Liver (tissue), 3 donors: ENCODE measurements at regions not wholly inside any gene's neighbourhood (a gene's known extent, or its start where the extent isn't known, plus 50 kb on each side); places are given as distances from the start of the nearest gene placed in this dataset.

Experiments
- ATF3 ChIP-seq: IDR thresholded peaks from 2 replicates; pipeline ENCODE4 v1.6.1; 2016; ENCODE audit warnings: antibody characterized with exemption
- CTCF ChIP-seq: fragments of 150-350 bp; IDR thresholded peaks from 2 replicates; pipeline ENCODE4 v1.5.1; 2017; ENCODE audit warnings: improper control_type of control experiment, low read depth, low read length; ENCODE audit not compliant: missing input control
- FOXA2 ChIP-seq: IDR thresholded peaks from 2 replicates; pipeline ENCODE4 v1.6.1; 2016; ENCODE audit warnings: antibody characterized with exemption
- HNF4A ChIP-seq, 2 donors: conservative IDR thresholded peaks; 2 replicates each; pipeline ENCODE4 v1.6.1; 2016; ENCODE audit warnings: antibody characterized with exemption in 2 of 2, mild to moderate bottlenecking in 2 of 2
- MAX ChIP-seq: IDR thresholded peaks from 2 replicates; pipeline ENCODE4 v1.6.1; 2016; ENCODE audit warnings: antibody characterized with exemption
- RAD21 ChIP-seq, 2 donors: IDR thresholded peaks; 2 replicates each; pipeline ENCODE4 v1.6.1; 2016; ENCODE audit warnings: antibody characterized with exemption in 2 of 2, mild to moderate bottlenecking in 2 of 2
- REST ChIP-seq: IDR thresholded peaks from 2 replicates; pipeline ENCODE4 v1.6.1; 2016; ENCODE audit warnings: antibody characterized with exemption, mild to moderate bottlenecking
- RXRA ChIP-seq, 2 donors: IDR thresholded peaks; 2 replicates each; pipeline ENCODE4 v1.6.1; 2017 to 2018; ENCODE audit warnings: antibody characterized with exemption in 2 of 2, mild to moderate bottlenecking in 1 of 2
- SP1 ChIP-seq: IDR thresholded peaks from 2 replicates; pipeline ENCODE4 v1.6.1; 2018; ENCODE audit warnings: antibody characterized with exemption, mild to moderate bottlenecking
- TAF1 ChIP-seq: conservative IDR thresholded peaks from 2 replicates; pipeline ENCODE4 v1.6.1; 2016; ENCODE audit warnings: antibody characterized with exemption, mild to moderate bottlenecking
- YY1 ChIP-seq: IDR thresholded peaks from 2 replicates; pipeline ENCODE4 v1.6.1; 2016; ENCODE audit warnings: antibody characterized with exemption, mild to moderate bottlenecking
- ZBTB33 ChIP-seq: IDR thresholded peaks from 2 replicates; pipeline ENCODE4 v1.6.1; 2016; ENCODE audit warnings: antibody characterized with exemption
- donor health status: healthy.
- donor health status: healthy.

DNA sequence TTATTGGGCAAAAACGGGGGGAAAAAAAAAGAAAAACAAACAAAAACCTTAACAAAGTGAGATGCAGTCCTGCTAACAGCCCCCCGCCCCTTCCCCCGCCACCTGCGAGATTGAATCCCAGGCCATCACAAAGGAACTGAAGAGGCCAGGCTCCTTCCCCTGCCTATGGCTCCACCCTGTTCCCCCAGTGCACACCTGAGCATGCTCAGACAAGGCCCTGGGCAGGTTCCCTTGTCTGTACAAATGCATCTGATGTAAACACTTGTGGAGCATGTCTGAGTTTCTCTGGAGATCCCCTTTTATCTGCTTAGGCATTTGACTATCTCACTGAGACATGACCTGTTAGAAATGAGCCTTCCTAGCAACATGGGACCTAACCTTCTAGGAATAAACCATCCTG, 983.7 kb upstream of the PABPC4L start:
- TF ChIP-seq CTCF (no peak), HNF4A (conservative IDR thresholded peaks at IDR 0.05) (no peak), REST (no peak), TAF1 (no peak), ATF3 (no peak), ZBTB33 (no peak), MAX (no peak), FOXA2 (no peak), RXRA (IDR thresholded peaks at IDR 0.05) (no peak), YY1 (no peak), RAD21 (IDR thresholded peaks at IDR 0.05) (no peak), SP1 (no peak)
